ENCODE measurements at regions not wholly inside any gene's neighbourhood (a gene's known extent, or its start where the extent isn't known, plus 50 kb on each side); places are given as distances from the start of the nearest gene placed in this dataset.

GRCh38 chr12:23005387-23005786, 380.4 kb downstream of the ETNK1 start:
- Histone ChIP-seq H4K91ac (ENCODE audit: insufficient read depth, low read depth, low read length) (no peak overlapping the region), H3K79me1 (ENCODE audit: low read depth in 1 of 2, low read length in 2 of 2) (no peaks in the 10 kb centered on the region), H3K36me3 (ENCODE audit: control insufficient read depth, insufficient read depth, low read length) (no peaks in the 10 kb centered on the region), H3K4me2 (ENCODE audit: low read depth, low read length) (no peak overlapping the region), H4K5ac (ENCODE audit: low read depth, low read length) (no peak overlapping the region), H3K27ac (ENCODE audit: insufficient read depth, low read length) (no peak overlapping the region), H3K14ac (replicated peaks; ENCODE audit: low read depth, low read length) (no peak overlapping the region), H2BK15ac (ENCODE audit: low read depth, low read length) (no peak overlapping the region), H3K9ac (ENCODE audit: low read depth, low read length) (no peak overlapping the region), H3K4me3 (ENCODE audit: insufficient read depth, low read depth, low read length) (no peak overlapping the region), H3K9me1 (ENCODE audit: insufficient read depth, low read length) (no peaks in the 10 kb centered on the region), H2BK5ac (ENCODE audit: low read depth, low read length, poor library complexity, severe bottlenecking) (no peak overlapping the region), H3K27me3 (ENCODE audit: control insufficient read depth, insufficient read depth, low read length) (peaks cover 2% of the 10 kb centered on the region; the same call in 1 of the 2 replicates), H2BK120ac (ENCODE audit: low read depth, low read length) (no peak overlapping the region), H4K20me1 (ENCODE audit: insufficient read depth, low read length) (no peaks in the 10 kb centered on the region), H3K4me1 (ENCODE audit: control insufficient read depth, insufficient read depth, low read length) (no peaks in the 10 kb centered on the region), H3K56ac (ENCODE audit: extremely low read depth, insufficient read depth, low read length) (no peak overlapping the region), H3K9me3 (ENCODE audit: control insufficient read depth, insufficient read depth, low read length) (no peaks in the 10 kb centered on the region), H3K4ac (ENCODE audit: low read depth, low read length) (no peak overlapping the region), H4K8ac (ENCODE audit: low read depth in 2 of 2, low read length in 2 of 2) (no peak overlapping the region), H2AK9ac (replicated peaks; ENCODE audit: low read depth, low read length, poor library complexity) (no peak overlapping the region), H3K18ac (ENCODE audit: low read depth, low read length) (no peak overlapping the region), H2AK5ac (ENCODE audit: low read depth, low read length) (no peak overlapping the region), H3K23ac (ENCODE audit: low read depth, low read length) (no peak overlapping the region), H2AFZ (replicated peaks; ENCODE audit: low read length, poor library complexity) (no peak overlapping the region), H2BK20ac (ENCODE audit: low read depth, low read length) (no peak overlapping the region)
- DNase-seq = no peak
- no peak for TF ChIP-seq RAD21 (IDR thresholded peaks at IDR 0.05; ENCODE audit: low read length)
- no peak for TF ChIP-seq ELK1 (IDR thresholded peaks at IDR 0.05; ENCODE audit: borderline replicate concordance, low read depth, low read length)
- TF ChIP-seq FOS (IDR thresholded peaks at IDR 0.05; ENCODE audit: low read depth, low read length) = no peak
- TF ChIP-seq NFE2L2 (IDR thresholded peaks at IDR 0.05; ENCODE audit: low read depth, low read length) = no peak
- TF ChIP-seq CEBPB (IDR thresholded peaks at IDR 0.05; ENCODE audit: low read depth, low read length) = no peak
- TF ChIP-seq CHD1 (IDR thresholded peaks at IDR 0.05; ENCODE audit: low read depth, low read length) = no peak
- no peak for TF ChIP-seq CTCF (conservative IDR thresholded peaks at IDR 0.05; ENCODE audit: low read depth, low read length)
- no peak for TF ChIP-seq MXI1 (IDR thresholded peaks at IDR 0.05; ENCODE audit: borderline replicate concordance, low read depth, low read length)
- no peak for TF ChIP-seq RCOR1 (IDR thresholded peaks at IDR 0.05; ENCODE audit: insufficient replicate concordance, low read length)
- no peak for TF ChIP-seq MAZ (IDR thresholded peaks at IDR 0.05; ENCODE audit: borderline replicate concordance, low read depth, low read length)
- no peak for TF ChIP-seq MAFK (IDR thresholded peaks at IDR 0.05; ENCODE audit: low read depth, low read length)
- TF ChIP-seq SMC3 (IDR thresholded peaks at IDR 0.05; ENCODE audit: low read depth, low read length) = no peak
- TF ChIP-seq POLR2A (IDR thresholded peaks at IDR 0.05; ENCODE audit: low read depth, low read length) = no peak
- dilution Hi-C loops (cut with HindIII; ENCODE audit: low sequenced_read_pairs, unreplicated experiment) (no loop called here), intact Hi-C loops (cut with micrococcal nuclease) (no loop called here), in situ Hi-C loops (cut with MboI; ENCODE audit: low sequenced_read_pairs) (no loop called here)
- WGBS, 2 experiments (ENCODE audit: extremely low coverage in 2 of 2, insufficient read length in 1 of 2) = no CpG with 5 or more reads among the region's 2 CpGs
- no peak for ATAC-seq (ENCODE audit: low read depth)
- ChIA-PET CTCF (no interaction called here), POLR2A (ENCODE audit: unreplicated experiment) (no interaction called here)
- no TSS peak for BruUV-seq (replicated peaks)
